A673 (cell line): ENCODE measurements at regions not wholly inside any gene's neighbourhood (a gene's known extent, or its start where the extent isn't known, plus 50 kb on each side); places are given as distances from the start of the nearest gene placed in this dataset.

Experiments used
- EZH2 ChIP-seq: fragments of 200-600 bp; sonication (generic); IDR thresholded peaks from 2 replicates; pipeline ENCODE4 v1.6.1; 2017; ENCODE audit warnings: borderline replicate concordance, low read depth, mild to moderate bottlenecking, mixed read lengths, antibody characterized with exemption, low read length; ENCODE audit not compliant: poor library complexity, severe bottlenecking
- TF ChIP-seq, protein P1 (sequence below): fragments of 300-800, 200-600 bp; sonication (generic); conservative IDR thresholded peaks from 2 replicates; pipeline ENCODE4 v1.5.1; 2017; ENCODE audit warnings: low read depth, mild to moderate bottlenecking, antibody characterized with exemption, low read length, moderate library complexity, mixed read lengths

DNA sequence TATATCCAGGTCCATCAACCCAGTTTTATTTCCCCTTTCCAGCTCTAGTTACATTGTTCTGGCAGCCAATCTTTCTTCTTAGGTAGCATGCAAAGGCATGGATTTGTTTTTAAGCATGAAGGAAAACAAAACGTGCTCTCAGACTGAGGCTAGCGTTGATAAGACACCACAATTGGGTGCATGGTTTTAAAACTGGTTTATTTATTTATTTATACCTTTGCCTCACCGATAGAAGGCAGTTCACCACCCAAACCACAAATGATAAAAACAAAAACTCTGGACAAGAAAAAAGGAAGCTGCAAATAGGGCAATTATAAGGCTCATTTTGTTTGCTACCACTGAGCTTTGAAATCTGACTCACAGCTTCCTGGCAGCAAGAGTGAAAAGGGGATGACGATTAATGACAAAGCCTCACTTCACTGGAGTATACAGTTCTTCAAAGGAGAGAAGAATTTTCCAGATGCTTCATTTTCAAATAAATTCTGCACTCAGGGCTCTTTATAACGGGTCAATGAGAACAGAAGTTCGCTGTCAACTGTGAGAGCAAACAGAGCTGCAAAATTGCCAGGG lies 278.4 kb upstream of the IRX5 start:
- no peak for TF ChIP-seq EZH2
- TF ChIP-seq, protein P1, sequence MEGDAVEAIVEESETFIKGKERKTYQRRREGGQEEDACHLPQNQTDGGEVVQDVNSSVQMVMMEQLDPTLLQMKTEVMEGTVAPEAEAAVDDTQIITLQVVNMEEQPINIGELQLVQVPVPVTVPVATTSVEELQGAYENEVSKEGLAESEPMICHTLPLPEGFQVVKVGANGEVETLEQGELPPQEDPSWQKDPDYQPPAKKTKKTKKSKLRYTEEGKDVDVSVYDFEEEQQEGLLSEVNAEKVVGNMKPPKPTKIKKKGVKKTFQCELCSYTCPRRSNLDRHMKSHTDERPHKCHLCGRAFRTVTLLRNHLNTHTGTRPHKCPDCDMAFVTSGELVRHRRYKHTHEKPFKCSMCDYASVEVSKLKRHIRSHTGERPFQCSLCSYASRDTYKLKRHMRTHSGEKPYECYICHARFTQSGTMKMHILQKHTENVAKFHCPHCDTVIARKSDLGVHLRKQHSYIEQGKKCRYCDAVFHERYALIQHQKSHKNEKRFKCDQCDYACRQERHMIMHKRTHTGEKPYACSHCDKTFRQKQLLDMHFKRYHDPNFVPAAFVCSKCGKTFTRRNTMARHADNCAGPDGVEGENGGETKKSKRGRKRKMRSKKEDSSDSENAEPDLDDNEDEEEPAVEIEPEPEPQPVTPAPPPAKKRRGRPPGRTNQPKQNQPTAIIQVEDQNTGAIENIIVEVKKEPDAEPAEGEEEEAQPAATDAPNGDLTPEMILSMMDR = no peak
